OCI-LY3 (cell line): ENCODE measurements at regions not wholly inside any gene's neighbourhood (a gene's known extent, or its start where the extent isn't known, plus 50 kb on each side); places are given as distances from the start of the nearest gene placed in this dataset.

Experiments
- CTCF ChIP-seq: fragments of 200-600, 300-600 bp; sonication (generic); IDR thresholded peaks from 2 replicates; pipeline ENCODE4 v1.5.1; 2014; ENCODE audit warnings: antibody characterized with exemption, low read length, low read depth
- EZH2phosphoT487 ChIP-seq: fragments of 200-600 bp; shearing (Covaris generic); IDR thresholded peaks from 2 replicates; pipeline ENCODE4 v1.6.1; 2018; ENCODE audit warnings: antibody characterized with exemption, mixed run types, low read depth

GRCh38 chr21:19218163-19218562 lies 814.6 kb upstream of the TMPRSS15 start:
- no peak for TF ChIP-seq CTCF
- no peak for TF ChIP-seq EZH2phosphoT487
